ENCODE measurements at regions not wholly inside any gene's neighbourhood (a gene's known extent, or its start where the extent isn't known, plus 50 kb on each side); places are given as distances from the start of the nearest gene placed in this dataset.

DNA sequence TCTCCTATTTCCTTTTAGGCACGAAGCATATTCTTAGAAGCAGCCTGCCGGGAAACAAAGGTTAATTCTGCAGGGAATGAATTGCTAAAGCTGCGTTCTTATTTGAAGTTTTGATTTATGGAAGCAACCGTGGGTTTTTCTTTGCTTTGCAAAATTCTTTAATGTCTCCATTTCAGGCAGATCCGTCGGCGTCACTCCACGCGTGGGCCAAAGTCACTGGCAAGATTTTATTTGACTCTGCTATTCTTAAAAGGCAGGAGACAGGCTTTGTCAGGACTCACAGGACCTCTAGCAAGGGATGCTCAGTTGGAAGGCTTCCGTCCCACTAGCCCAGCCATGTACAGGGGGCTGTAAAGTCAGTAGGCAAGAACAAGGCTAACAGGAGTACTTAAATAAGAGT is 387.3 kb upstream of the XYLT1 start:
- Histone ChIP-seq H3K4me3 (ENCODE audit: low read length) (no peak overlapping the region), H4K20me1 (ENCODE audit: insufficient read depth, low read length) (no peaks in the 10 kb centered on the region)
- DNase-seq: no peak

DNA sequence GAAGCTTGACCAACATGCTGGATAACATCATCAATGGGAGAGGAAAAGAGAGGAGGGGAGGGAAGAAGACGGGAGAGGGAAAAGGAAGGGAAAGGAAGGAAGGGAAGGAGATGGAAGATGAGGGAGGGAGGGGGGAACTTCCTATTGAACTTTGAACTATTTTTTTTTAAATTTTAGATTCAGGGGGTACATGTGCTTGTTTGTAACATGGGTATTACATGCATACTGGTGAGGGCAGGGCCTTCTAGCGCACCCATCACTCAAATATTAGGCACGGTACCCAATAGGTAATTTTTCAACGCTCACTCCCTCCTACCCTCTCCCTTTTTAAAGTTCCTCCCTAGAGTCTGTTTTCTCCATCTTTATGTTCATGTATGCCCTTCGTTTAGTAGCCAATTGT is 383.2 kb upstream of the XYLT1 start:
- H4K20me1 ChIP-seq (ENCODE audit: insufficient read depth, low read length): no peaks in the 10 kb centered on the region
- no peaks in the 10 kb centered on the region for H3K27me3 ChIP-seq (replicated peaks; ENCODE audit: insufficient read depth, low read length)
- H3K9me2 ChIP-seq (replicated peaks; ENCODE audit: insufficient read depth, low read length): no peaks in the 10 kb centered on the region
- no peaks in the 10 kb centered on the region for H3K4me1 ChIP-seq (ENCODE audit: low read length)
- H3F3A ChIP-seq (ENCODE audit: insufficient read depth, low read length): no peaks in the 10 kb centered on the region
- H3K27ac ChIP-seq (ENCODE audit: low read length): no peak overlapping the region
- TF ChIP-seq, protein P1, sequence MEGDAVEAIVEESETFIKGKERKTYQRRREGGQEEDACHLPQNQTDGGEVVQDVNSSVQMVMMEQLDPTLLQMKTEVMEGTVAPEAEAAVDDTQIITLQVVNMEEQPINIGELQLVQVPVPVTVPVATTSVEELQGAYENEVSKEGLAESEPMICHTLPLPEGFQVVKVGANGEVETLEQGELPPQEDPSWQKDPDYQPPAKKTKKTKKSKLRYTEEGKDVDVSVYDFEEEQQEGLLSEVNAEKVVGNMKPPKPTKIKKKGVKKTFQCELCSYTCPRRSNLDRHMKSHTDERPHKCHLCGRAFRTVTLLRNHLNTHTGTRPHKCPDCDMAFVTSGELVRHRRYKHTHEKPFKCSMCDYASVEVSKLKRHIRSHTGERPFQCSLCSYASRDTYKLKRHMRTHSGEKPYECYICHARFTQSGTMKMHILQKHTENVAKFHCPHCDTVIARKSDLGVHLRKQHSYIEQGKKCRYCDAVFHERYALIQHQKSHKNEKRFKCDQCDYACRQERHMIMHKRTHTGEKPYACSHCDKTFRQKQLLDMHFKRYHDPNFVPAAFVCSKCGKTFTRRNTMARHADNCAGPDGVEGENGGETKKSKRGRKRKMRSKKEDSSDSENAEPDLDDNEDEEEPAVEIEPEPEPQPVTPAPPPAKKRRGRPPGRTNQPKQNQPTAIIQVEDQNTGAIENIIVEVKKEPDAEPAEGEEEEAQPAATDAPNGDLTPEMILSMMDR (IDR thresholded peaks at IDR 0.05; ENCODE audit: low read length): no peak
- TF ChIP-seq EZH2phosphoT487 (IDR thresholded peaks at IDR 0.05; ENCODE audit: low read length) (no peak), EZH2 (optimal IDR thresholded peaks at IDR 0.05; ENCODE audit: low read depth, low read length) (no peak)
- DNase-seq: no peak
- no peak overlapping the region for H3K4me2 ChIP-seq (ENCODE audit: low read depth, low read length)
- H3K79me2 ChIP-seq (ENCODE audit: low read length): no peaks in the 10 kb centered on the region
- no peak overlapping the region for H2AFZ ChIP-seq (ENCODE audit: low read length)
- H3K4me3 ChIP-seq (ENCODE audit: low read length): no peak overlapping the region
- no peak overlapping the region for H3K9ac ChIP-seq (ENCODE audit: low read length)
- no peaks in the 10 kb centered on the region for H3K36me3 ChIP-seq (replicated peaks; ENCODE audit: insufficient read depth, low read length)
- H3K9me3 ChIP-seq (replicated peaks; ENCODE audit: insufficient read depth, low read length): no peaks in the 10 kb centered on the region

More for the DNA sequence above, 387.3 kb upstream of the XYLT1 start:
- Histone ChIP-seq H3K79me2 (ENCODE audit: low read length) (no peaks in the 10 kb centered on the region), H3K4me1 (ENCODE audit: low read length) (no peaks in the 10 kb centered on the region), H3K4me2 (ENCODE audit: low read depth, low read length) (no peak overlapping the region), H3K27me3 (replicated peaks; ENCODE audit: insufficient read depth, low read length) (no peaks in the 10 kb centered on the region), H3F3A (ENCODE audit: insufficient read depth, low read length) (no peaks in the 10 kb centered on the region), H3K9ac (ENCODE audit: low read length) (no peak overlapping the region), H2AFZ (ENCODE audit: low read length) (no peak overlapping the region; the same call in 1 of the 2 replicates), H3K9me3 (replicated peaks; ENCODE audit: insufficient read depth, low read length) (no peaks in the 10 kb centered on the region), H3K27ac (ENCODE audit: low read length) (no peak overlapping the region), H3K9me2 (replicated peaks; ENCODE audit: insufficient read depth, low read length) (no peaks in the 10 kb centered on the region), H3K36me3 (replicated peaks; ENCODE audit: insufficient read depth, low read length) (no peaks in the 10 kb centered on the region)
- TF ChIP-seq EZH2 (optimal IDR thresholded peaks at IDR 0.05; ENCODE audit: low read depth, low read length) (no peak), EZH2phosphoT487 (IDR thresholded peaks at IDR 0.05; ENCODE audit: low read length) (no peak)
- TF ChIP-seq, protein P1 (IDR thresholded peaks at IDR 0.05; ENCODE audit: low read length): no peak

DNA sequence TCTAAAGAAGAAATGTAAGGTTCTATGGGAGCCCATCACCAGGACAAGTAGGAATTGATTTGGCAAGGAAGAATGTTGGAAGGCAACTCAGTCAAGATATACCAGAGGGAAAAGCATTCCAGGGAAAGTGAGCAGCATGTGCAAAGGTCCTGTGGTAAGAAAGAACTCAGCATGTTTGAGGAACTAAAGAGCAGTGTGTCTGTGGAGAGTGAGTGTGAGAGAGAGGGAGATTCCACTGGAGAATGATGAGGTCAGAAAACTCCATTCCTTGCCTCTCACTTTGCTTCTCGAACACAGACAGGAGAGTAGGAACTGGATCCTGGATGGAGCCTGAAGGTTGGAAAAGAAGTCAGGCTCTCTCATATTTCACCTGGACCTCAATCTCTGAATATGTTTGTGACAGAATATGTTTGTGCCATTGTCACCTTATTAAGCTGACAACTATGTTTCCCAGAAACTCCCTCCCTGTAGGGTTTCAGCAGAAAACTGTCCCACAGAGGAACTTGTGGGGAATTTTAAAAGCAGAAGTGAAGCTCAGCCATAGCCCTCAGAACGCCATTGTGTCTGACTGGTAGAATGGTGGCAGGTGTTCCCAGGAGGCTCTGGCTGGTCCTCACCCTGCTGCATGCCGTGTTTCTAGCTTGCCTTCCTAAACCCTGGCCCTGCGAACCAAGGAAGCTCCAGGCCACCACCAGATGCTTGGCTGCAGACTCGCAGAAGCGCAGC is 382.4 kb upstream of the XYLT1 start:
- no peak for TF ChIP-seq EZH2 (optimal IDR thresholded peaks at IDR 0.05; ENCODE audit: low read depth, low read length)
- TF ChIP-seq, protein P1 (IDR thresholded peaks at IDR 0.05; ENCODE audit: low read length): no peak
- no peak for TF ChIP-seq EZH2phosphoT487 (IDR thresholded peaks at IDR 0.05; ENCODE audit: low read length)
- no peaks in the 10 kb centered on the region for H4K20me1 ChIP-seq (ENCODE audit: insufficient read depth, low read length)
- no peak overlapping the region for H3K4me3 ChIP-seq (ENCODE audit: low read length)
- no peaks in the 10 kb centered on the region for H3K4me1 ChIP-seq (ENCODE audit: low read length)
- no peaks in the 10 kb centered on the region for H3K9me3 ChIP-seq (replicated peaks; ENCODE audit: insufficient read depth, low read length)
- H3K27me3 ChIP-seq (replicated peaks; ENCODE audit: insufficient read depth, low read length): no peaks in the 10 kb centered on the region
- no peaks in the 10 kb centered on the region for H3K9me2 ChIP-seq (replicated peaks; ENCODE audit: insufficient read depth, low read length)
- no peak overlapping the region for H3K27ac ChIP-seq (ENCODE audit: low read length)
- H2AFZ ChIP-seq (ENCODE audit: low read length): no peak overlapping the region
- H3K9ac ChIP-seq (ENCODE audit: low read length): no peak overlapping the region
- no peak for DNase-seq
- no peaks in the 10 kb centered on the region for H3K79me2 ChIP-seq (ENCODE audit: low read length)
- no peaks in the 10 kb centered on the region for H3F3A ChIP-seq (ENCODE audit: insufficient read depth, low read length)
- H3K4me2 ChIP-seq (ENCODE audit: low read depth, low read length): no peak overlapping the region
- H3K36me3 ChIP-seq (replicated peaks; ENCODE audit: insufficient read depth, low read length): no peaks in the 10 kb centered on the region

Data from MM.1S (cell line).